Effector memory CD8-positive, alpha-beta T cell (primary cell): ENCODE measurements at regions not wholly inside any gene's neighbourhood (a gene's known extent, or its start where the extent isn't known, plus 50 kb on each side); places are given as distances from the start of the nearest gene placed in this dataset.

Experiments
- ATAC-seq: fragments of 150-1000 bp; cut with Tn5 transposase; replicated peaks from 2 replicates; pipeline ENCODE4 v1.10.0; 2021; ENCODE audit warnings: mild to moderate bottlenecking, moderate library complexity
- DNase-seq, 3 experiments: peaks; one replicate each; pipeline ENCODE4 v3.0.0; 2021
- H3K27ac Mint-ChIP-seq, 2 donors: one replicate each; pipeline ENCODE4 v1.8.0; 2022; ENCODE audit warnings: mild to moderate bottlenecking in 2 of 2, mixed read lengths in 2 of 2, moderate library complexity in 2 of 2
- H3K27me3 Mint-ChIP-seq, 2 donors: one replicate each; pipeline ENCODE4 v1.8.0; 2022; ENCODE audit warnings: mixed read lengths in 2 of 2
- H3K36me3 Mint-ChIP-seq: one replicate; pipeline ENCODE4 v1.8.0; 2022; ENCODE audit warnings: mild to moderate bottlenecking, moderate library complexity, mixed read lengths; ENCODE audit not compliant: insufficient read depth
- H3K4me1 Mint-ChIP-seq, 2 donors: one replicate each; pipeline ENCODE4 v1.8.0; 2022; ENCODE audit warnings: low read depth in 2 of 2, mixed read lengths in 2 of 2
- H3K4me3 Mint-ChIP-seq, 2 donors: one replicate each; pipeline ENCODE4 v1.8.0; 2022; ENCODE audit warnings: mild to moderate bottlenecking in 2 of 2, mixed read lengths in 2 of 2, moderate library complexity in 2 of 2
- H3K9me3 Mint-ChIP-seq, 2 donors: one replicate each; pipeline ENCODE4 v1.8.0; 2022; ENCODE audit warnings: mixed read lengths in 2 of 2

DNA sequence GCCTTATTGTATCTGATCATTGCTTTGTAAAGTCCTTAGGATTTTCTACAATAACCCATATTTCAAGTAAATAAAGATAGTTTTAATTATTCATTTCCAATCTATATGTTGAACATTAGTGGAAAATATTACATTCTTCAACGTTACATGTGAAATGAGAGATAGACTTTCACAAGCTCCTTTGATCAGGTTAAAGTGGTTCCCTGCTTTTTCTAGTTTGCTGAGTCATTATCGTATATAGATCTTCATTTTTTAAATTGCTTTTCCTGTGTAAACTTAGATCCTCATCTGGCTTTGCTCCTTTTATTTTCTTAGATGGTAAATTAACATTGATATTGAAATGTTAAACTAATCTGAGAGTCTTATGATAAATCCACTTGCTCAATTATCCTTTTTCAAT, 599.0 kb downstream of the TRAM1L1 start:
- Mint-ChIP-seq H3K36me3 (no peaks in the 10 kb centered on the region), H3K4me3 (no peak overlapping the region), H3K27me3 (no peaks in the 10 kb centered on the region), H3K27ac (no peak overlapping the region), H3K4me1 (no peaks in the 10 kb centered on the region), H3K9me3 (peaks cover 6 to 11% of the 10 kb centered on the region in 2 donors)
- DNase-seq (no peak), ATAC-seq (no peak)

DNA sequence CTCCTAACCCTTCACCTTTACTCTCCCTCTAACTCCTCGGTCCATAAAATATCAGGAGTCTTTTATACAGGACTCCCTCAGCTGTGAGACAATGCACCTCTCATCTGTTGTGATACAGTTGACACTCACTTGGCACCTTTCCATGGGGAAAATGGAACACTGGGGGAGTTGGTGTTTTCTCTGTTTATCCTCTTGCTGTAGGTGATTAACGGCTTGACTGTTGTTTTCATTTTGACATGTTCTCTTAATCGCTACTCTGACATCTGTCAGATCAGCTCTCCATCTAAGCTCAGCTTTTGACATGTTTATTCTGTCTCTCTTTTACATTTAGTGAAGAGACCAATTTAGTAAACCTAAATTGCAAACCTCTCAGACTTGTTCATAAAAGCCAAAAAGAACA, 604.8 kb downstream of the TRAM1L1 start:
- no peaks in the 10 kb centered on the region for H3K27me3 Mint-ChIP-seq
- ATAC-seq (no peak), DNase-seq (no peak)
- H3K4me1 Mint-ChIP-seq, result no peaks in the 10 kb centered on the region
- H3K36me3 Mint-ChIP-seq, result no peaks in the 10 kb centered on the region
- no peak overlapping the region for H3K4me3 Mint-ChIP-seq
- H3K27ac Mint-ChIP-seq, result no peak overlapping the region
- peaks cover 0 to 10% of the 10 kb centered on the region in 2 donors for H3K9me3 Mint-ChIP-seq

DNA sequence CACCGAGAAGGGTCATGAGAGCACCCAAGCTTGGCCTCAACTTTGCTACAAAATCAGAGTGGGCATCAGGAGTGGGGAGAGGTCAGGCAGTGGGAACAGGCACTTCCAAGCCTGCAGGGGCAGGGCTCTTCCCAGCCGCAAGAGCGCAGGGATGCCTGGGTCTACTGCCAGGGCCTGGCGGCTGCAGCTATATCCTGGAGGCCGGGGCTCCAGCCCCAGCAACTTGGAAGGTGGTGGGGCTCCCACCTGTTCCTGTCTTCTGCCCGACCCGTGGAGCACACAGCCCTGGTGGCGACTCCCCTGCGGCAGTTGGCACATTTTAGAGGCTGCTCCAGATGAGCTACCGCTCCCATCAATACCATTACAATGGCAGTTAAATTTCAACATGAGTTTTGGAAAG, 607.0 kb downstream of the TRAM1L1 start:
- Mint-ChIP-seq H3K36me3 (no peaks in the 10 kb centered on the region), H3K27ac (no peak overlapping the region), H3K4me3 (no peak overlapping the region), H3K9me3 (peaks cover under 1 to 6% of the 10 kb centered on the region in 2 donors), H3K4me1 (no peaks in the 10 kb centered on the region), H3K27me3 (no peaks in the 10 kb centered on the region)
- DNase-seq (no peak), ATAC-seq (no peak)

GRCh38 chr4:116469582-116469981, 615.8 kb downstream of the TRAM1L1 start:
- no peak overlapping the region for H3K27ac Mint-ChIP-seq
- peaks cover 7 to 27% of the 10 kb centered on the region in 2 donors for H3K9me3 Mint-ChIP-seq
- H3K36me3 Mint-ChIP-seq, result no peaks in the 10 kb centered on the region
- DNase-seq, result no peak
- no peaks in the 10 kb centered on the region for H3K27me3 Mint-ChIP-seq
- ATAC-seq, result no peak
- H3K4me3 Mint-ChIP-seq, result no peak overlapping the region
- H3K4me1 Mint-ChIP-seq, result no peaks in the 10 kb centered on the region

- Mint-ChIP-seq H3K27me3 (no peaks in the 10 kb centered on the region), H3K4me3 (no peak overlapping the region), H3K9me3 (peaks cover 0 to 2% of the 10 kb centered on the region in 2 donors), H3K4me1 (no peaks in the 10 kb centered on the region), H3K27ac (no peak overlapping the region), H3K36me3 (no peaks in the 10 kb centered on the region)
- ATAC-seq (no peak), DNase-seq (no peak)
Measured at GRCh38 chr4:116453127-116453526, 632.2 kb downstream of the TRAM1L1 start.

DNA sequence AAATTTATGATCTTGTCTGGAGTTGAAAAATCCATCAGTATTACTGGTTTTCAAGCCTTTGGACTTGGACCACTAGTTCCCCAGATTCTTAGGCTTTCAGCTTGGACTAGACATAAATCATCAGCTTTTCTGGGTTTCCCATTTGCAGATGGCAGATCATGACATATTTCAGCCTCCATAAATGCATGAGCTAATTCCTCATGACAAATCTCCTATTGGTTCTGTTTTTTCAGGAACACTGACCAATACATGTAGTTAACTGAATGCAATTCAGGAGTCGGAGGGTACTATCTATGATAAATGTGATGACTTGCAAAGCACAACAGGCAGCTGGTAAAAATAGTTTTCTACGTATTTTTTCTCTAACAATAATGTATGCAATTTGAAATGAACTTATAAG, 635.6 kb downstream of the TRAM1L1 start:
- no peaks in the 10 kb centered on the region for H3K4me1 Mint-ChIP-seq
- H3K36me3 Mint-ChIP-seq, result no peaks in the 10 kb centered on the region
- no peaks in the 10 kb centered on the region for H3K9me3 Mint-ChIP-seq
- no peak for DNase-seq
- no peak for ATAC-seq
- H3K27ac Mint-ChIP-seq, result no peak overlapping the region
- H3K27me3 Mint-ChIP-seq, result no peaks in the 10 kb centered on the region
- H3K4me3 Mint-ChIP-seq, result no peak overlapping the region

GRCh38 chr4:116444117-116444516, 641.3 kb downstream of the TRAM1L1 start:
- peaks cover 0 to 1% of the 10 kb centered on the region in 2 donors for H3K9me3 Mint-ChIP-seq
- ATAC-seq (no peak), DNase-seq (no peak)
- H3K36me3 Mint-ChIP-seq, result no peaks in the 10 kb centered on the region
- H3K4me3 Mint-ChIP-seq, result no peak overlapping the region
- no peaks in the 10 kb centered on the region for H3K4me1 Mint-ChIP-seq
- H3K27me3 Mint-ChIP-seq, result no peaks in the 10 kb centered on the region
- H3K27ac Mint-ChIP-seq, result no peak overlapping the region

- no peaks in the 10 kb centered on the region for H3K27me3 Mint-ChIP-seq
- ATAC-seq (no peak), DNase-seq (no peak)
- H3K4me1 Mint-ChIP-seq, result no peaks in the 10 kb centered on the region
- no peak overlapping the region for H3K27ac Mint-ChIP-seq
- H3K9me3 Mint-ChIP-seq, result peaks cover 0 to 3% of the 10 kb centered on the region in 2 donors
- no peaks in the 10 kb centered on the region for H3K36me3 Mint-ChIP-seq
- no peak overlapping the region for H3K4me3 Mint-ChIP-seq
Measured at GRCh38 chr4:116438981-116439729, 646.2 kb downstream of the TRAM1L1 start.

GRCh38 chr4:116438417-116438816, 647.0 kb downstream of the TRAM1L1 start:
- Mint-ChIP-seq H3K27ac (no peak overlapping the region), H3K27me3 (no peaks in the 10 kb centered on the region), H3K36me3 (no peaks in the 10 kb centered on the region), H3K9me3 (peaks cover 0 to 3% of the 10 kb centered on the region in 2 donors), H3K4me1 (no peaks in the 10 kb centered on the region), H3K4me3 (no peak overlapping the region)
- DNase-seq (no peak), ATAC-seq (no peak)

DNA sequence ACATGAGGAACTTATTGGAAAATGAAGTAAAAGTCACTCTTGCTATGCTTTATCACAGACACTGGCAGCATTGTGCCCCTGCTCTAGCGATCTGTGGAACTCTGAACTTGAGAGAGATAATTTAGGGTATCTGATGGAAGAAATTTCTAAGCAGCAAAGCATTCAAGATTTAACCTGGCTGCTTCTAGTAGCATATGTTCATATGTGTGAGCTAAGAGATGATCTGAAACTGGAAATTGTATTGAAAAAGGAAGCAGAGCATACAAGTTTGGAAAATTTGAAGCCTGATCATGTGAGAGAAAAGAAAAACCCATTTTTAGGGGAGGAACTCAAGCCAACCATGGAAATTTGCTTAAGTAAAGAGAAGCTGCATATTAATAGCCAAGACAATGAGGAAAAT, 657.7 kb downstream of the TRAM1L1 start:
- no peaks in the 10 kb centered on the region for H3K36me3 Mint-ChIP-seq

GRCh38 chr4:116413222-116413621, 672.2 kb downstream of the TRAM1L1 start:
- peaks cover 6 to 9% of the 10 kb centered on the region in 2 donors for H3K9me3 Mint-ChIP-seq

More for the DNA sequence above, 657.7 kb downstream of the TRAM1L1 start:
- H3K4me1 Mint-ChIP-seq, result no peaks in the 10 kb centered on the region
- peaks cover 8 to 17% of the 10 kb centered on the region in 2 donors for H3K9me3 Mint-ChIP-seq
- DNase-seq (no peak), ATAC-seq (no peak)
- no peak overlapping the region for H3K27ac Mint-ChIP-seq
- no peaks in the 10 kb centered on the region for H3K27me3 Mint-ChIP-seq
- H3K4me3 Mint-ChIP-seq, result no peak overlapping the region

GRCh38 chr4:116401293-116401692, 684.1 kb downstream of the TRAM1L1 start:
- H3K4me3 Mint-ChIP-seq, result no peak overlapping the region
- H3K27ac Mint-ChIP-seq, result no peak overlapping the region
- DNase-seq (no peak), ATAC-seq (no peak)
- H3K4me1 Mint-ChIP-seq, result no peaks in the 10 kb centered on the region
- no peaks in the 10 kb centered on the region for H3K27me3 Mint-ChIP-seq
- no peaks in the 10 kb centered on the region for H3K36me3 Mint-ChIP-seq
- H3K9me3 Mint-ChIP-seq, result no peaks in the 10 kb centered on the region

More at GRCh38 chr4:116413222-116413621, 672.2 kb downstream of the TRAM1L1 start:
- Mint-ChIP-seq H3K27me3 (no peaks in the 10 kb centered on the region), H3K4me3 (no peak overlapping the region), H3K36me3 (no peaks in the 10 kb centered on the region), H3K27ac (no peak overlapping the region), H3K4me1 (no peaks in the 10 kb centered on the region)
- DNase-seq (no peak), ATAC-seq (no peak)

GRCh38 chr4:116400480-116400879, 684.9 kb downstream of the TRAM1L1 start:
- H3K36me3 Mint-ChIP-seq, result no peaks in the 10 kb centered on the region

DNA sequence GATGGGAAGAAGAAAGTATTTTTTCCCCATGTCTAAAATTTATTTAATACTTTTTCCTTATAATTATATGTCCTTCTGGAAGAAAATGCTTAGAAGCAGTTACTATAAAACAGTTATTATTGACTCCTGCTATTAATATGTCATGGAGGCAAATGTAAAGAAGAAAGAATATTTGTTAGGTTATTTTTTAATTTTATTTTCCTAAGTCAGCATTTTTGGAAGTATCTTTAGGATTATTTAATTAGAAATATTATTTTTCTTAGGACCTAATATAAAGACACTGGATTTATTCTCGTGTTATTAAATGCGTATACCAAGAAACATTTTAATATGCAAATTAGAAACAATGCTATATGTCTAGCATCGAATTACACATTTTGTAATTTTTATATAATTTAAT, 687.7 kb downstream of the TRAM1L1 start:
- Mint-ChIP-seq H3K36me3 (no peaks in the 10 kb centered on the region), H3K9me3 (no peaks in the 10 kb centered on the region), H3K27me3 (no peaks in the 10 kb centered on the region), H3K27ac (no peak overlapping the region), H3K4me1 (no peaks in the 10 kb centered on the region), H3K4me3 (no peak overlapping the region)
- ATAC-seq (no peak), DNase-seq (no peak)

More at GRCh38 chr4:116400480-116400879, 684.9 kb downstream of the TRAM1L1 start:
- DNase-seq (no peak), ATAC-seq (no peak)
- H3K9me3 Mint-ChIP-seq, result no peaks in the 10 kb centered on the region
- no peak overlapping the region for H3K27ac Mint-ChIP-seq
- H3K27me3 Mint-ChIP-seq, result no peaks in the 10 kb centered on the region
- no peak overlapping the region for H3K4me3 Mint-ChIP-seq
- no peaks in the 10 kb centered on the region for H3K4me1 Mint-ChIP-seq
